ENCODE measurements at regions not wholly inside any gene's neighbourhood (a gene's known extent, or its start where the extent isn't known, plus 50 kb on each side); places are given as distances from the start of the nearest gene placed in this dataset.

DNA sequence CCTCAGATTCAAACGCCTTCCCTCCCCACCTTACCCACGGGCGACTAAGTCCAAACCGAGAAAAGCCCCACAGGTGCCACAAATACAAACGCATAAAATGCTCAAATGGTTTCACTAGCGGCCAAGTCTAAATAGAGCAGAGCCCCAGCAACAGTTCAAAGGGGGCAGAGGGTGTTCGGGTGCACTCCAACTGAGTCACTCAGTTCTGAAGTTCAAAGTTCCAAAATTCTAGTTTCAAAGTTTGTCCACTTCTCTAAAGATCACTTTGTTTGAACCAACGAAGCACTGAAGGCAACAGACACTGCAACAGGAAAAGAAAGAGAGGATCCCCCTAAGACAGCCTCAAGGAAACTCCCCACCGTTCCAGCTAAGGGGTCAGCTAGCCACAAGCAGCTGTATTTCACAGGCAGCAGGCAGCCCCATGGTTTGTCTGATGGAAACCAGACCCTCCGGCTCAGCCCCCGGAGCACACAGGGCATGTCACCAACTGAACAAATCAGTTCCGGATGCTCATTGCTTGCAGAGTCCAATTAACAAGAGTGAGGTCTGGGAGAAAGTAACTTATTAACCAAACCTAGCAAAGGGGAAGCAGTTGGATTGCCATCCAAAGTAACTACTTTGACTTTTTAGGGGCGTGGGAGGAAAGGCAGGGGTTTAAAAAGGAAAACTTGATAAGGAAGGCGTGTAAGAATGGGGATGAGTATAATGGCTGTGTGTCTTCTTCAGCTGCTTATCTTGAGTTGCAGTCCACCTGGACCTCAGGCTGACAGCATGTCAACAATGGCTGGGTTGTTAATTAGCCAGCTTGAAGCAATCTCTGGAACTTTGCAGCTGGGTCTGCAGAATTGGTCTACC is 1423.9 kb upstream of the PRMT6 start:
- TF ChIP-seq, protein P1, sequence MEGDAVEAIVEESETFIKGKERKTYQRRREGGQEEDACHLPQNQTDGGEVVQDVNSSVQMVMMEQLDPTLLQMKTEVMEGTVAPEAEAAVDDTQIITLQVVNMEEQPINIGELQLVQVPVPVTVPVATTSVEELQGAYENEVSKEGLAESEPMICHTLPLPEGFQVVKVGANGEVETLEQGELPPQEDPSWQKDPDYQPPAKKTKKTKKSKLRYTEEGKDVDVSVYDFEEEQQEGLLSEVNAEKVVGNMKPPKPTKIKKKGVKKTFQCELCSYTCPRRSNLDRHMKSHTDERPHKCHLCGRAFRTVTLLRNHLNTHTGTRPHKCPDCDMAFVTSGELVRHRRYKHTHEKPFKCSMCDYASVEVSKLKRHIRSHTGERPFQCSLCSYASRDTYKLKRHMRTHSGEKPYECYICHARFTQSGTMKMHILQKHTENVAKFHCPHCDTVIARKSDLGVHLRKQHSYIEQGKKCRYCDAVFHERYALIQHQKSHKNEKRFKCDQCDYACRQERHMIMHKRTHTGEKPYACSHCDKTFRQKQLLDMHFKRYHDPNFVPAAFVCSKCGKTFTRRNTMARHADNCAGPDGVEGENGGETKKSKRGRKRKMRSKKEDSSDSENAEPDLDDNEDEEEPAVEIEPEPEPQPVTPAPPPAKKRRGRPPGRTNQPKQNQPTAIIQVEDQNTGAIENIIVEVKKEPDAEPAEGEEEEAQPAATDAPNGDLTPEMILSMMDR (IDR thresholded peaks at IDR 0.05) = no peak
- TF ChIP-seq, protein P2, sequence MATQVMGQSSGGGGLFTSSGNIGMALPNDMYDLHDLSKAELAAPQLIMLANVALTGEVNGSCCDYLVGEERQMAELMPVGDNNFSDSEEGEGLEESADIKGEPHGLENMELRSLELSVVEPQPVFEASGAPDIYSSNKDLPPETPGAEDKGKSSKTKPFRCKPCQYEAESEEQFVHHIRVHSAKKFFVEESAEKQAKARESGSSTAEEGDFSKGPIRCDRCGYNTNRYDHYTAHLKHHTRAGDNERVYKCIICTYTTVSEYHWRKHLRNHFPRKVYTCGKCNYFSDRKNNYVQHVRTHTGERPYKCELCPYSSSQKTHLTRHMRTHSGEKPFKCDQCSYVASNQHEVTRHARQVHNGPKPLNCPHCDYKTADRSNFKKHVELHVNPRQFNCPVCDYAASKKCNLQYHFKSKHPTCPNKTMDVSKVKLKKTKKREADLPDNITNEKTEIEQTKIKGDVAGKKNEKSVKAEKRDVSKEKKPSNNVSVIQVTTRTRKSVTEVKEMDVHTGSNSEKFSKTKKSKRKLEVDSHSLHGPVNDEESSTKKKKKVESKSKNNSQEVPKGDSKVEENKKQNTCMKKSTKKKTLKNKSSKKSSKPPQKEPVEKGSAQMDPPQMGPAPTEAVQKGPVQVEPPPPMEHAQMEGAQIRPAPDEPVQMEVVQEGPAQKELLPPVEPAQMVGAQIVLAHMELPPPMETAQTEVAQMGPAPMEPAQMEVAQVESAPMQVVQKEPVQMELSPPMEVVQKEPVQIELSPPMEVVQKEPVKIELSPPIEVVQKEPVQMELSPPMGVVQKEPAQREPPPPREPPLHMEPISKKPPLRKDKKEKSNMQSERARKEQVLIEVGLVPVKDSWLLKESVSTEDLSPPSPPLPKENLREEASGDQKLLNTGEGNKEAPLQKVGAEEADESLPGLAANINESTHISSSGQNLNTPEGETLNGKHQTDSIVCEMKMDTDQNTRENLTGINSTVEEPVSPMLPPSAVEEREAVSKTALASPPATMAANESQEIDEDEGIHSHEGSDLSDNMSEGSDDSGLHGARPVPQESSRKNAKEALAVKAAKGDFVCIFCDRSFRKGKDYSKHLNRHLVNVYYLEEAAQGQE (IDR thresholded peaks at IDR 0.05; ENCODE audit: insufficient read depth in 1 of 2, low read depth in 2 of 2, low read length in 1 of 2) = no peak
- TF ChIP-seq TCF7L2 (IDR thresholded peaks at IDR 0.05; ENCODE audit: low read depth, low read length) (no peak), POLR2AphosphoS5 (IDR thresholded peaks at IDR 0.05; ENCODE audit: low read depth, low read length) (no peak), SIN3A (IDR thresholded peaks at IDR 0.05; ENCODE audit: borderline replicate concordance, insufficient read depth, low read depth, low read length) (no peak)
- no peak for ATAC-seq
- in situ Hi-C loops (cut with HindIII; ENCODE audit: low pct_unique_long_range_greater_than_20kb, low sequenced_read_pairs) = no loop called here
- intact Hi-C loops (cut with micrococcal nuclease; ENCODE audit: unreplicated experiment) = no loop called here
- BruUV-seq (replicated peaks) = no TSS peak
- Histone ChIP-seq H3K27ac (ENCODE audit: low read length) (no peak overlapping the region), H3K4me3 (ENCODE audit: low read depth in 2 of 2, low read length in 2 of 2) (no peak overlapping the region), H3K9me3 (ENCODE audit: control insufficient read depth, insufficient read depth, low read depth, low read length) (no peaks in the 10 kb centered on the region), H3K4me1 (ENCODE audit: control insufficient read depth, insufficient read depth, low read length) (no peaks in the 10 kb centered on the region), H3K27me3 (ENCODE audit: control insufficient read depth, insufficient read depth, low read length) (no peaks in the 10 kb centered on the region), H3K36me3 (ENCODE audit: control insufficient read depth, insufficient read depth, low read length) (no peaks in the 10 kb centered on the region)
- no peak for DNase-seq (ENCODE audit: low read depth, low spot score)
- CTCF ChIA-PET = no interaction called here
- POLR2A ChIA-PET = no interaction called here

DNA sequence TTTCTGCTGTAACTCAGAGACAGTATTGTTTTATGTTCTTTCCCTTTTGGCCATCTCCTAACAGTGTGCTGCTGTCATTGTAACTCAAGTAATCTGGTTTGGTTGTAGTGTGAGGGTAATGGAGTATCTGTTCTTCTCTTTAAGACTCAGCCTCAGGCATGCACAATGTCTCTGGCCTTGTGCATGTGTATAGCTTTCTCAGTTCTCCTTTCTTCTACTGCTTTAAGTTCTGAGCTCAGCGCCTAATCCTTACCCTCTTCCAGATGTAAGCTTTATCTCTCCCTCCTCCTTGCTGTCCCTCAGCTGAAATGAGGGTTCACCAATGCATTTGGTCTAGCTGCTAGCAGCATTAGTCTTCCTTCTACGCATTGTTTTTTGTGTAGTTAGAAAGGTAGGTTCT is 1420.4 kb upstream of the PRMT6 start:
- H3K4me3 ChIP-seq (ENCODE audit: low read depth in 2 of 2, low read length in 2 of 2) = no peak overlapping the region
- in situ Hi-C loops (cut with HindIII; ENCODE audit: low pct_unique_long_range_greater_than_20kb, low sequenced_read_pairs) = no loop called here
- no TSS peak for BruUV-seq (replicated peaks)
- peak overlapping the region; percentile 17; the same call in 1 of the 2 replicates for H3K27ac ChIP-seq (ENCODE audit: low read length)
- H3K4me1 ChIP-seq (ENCODE audit: control insufficient read depth, insufficient read depth, low read length) = no peaks in the 10 kb centered on the region
- no peak for ATAC-seq
- CTCF ChIA-PET = no interaction called here
- intact Hi-C loops (cut with micrococcal nuclease; ENCODE audit: unreplicated experiment) = no loop called here
- H3K36me3 ChIP-seq (ENCODE audit: control insufficient read depth, insufficient read depth, low read length) = no peaks in the 10 kb centered on the region
- POLR2A ChIA-PET = no interaction called here
- TF ChIP-seq, protein P2 (IDR thresholded peaks at IDR 0.05; ENCODE audit: insufficient read depth in 1 of 2, low read depth in 2 of 2, low read length in 1 of 2) = no peak
- TF ChIP-seq SIN3A (IDR thresholded peaks at IDR 0.05; ENCODE audit: borderline replicate concordance, insufficient read depth, low read depth, low read length) = no peak
- TF ChIP-seq, protein P1 (IDR thresholded peaks at IDR 0.05) = no peak
- TF ChIP-seq TCF7L2 (IDR thresholded peaks at IDR 0.05; ENCODE audit: low read depth, low read length) = no peak
- TF ChIP-seq POLR2AphosphoS5 (IDR thresholded peaks at IDR 0.05; ENCODE audit: low read depth, low read length) = no peak
- no peaks in the 10 kb centered on the region for H3K9me3 ChIP-seq (ENCODE audit: control insufficient read depth, insufficient read depth, low read depth, low read length)
- DNase-seq (ENCODE audit: low read depth, low spot score) = no peak
- H3K27me3 ChIP-seq (ENCODE audit: control insufficient read depth, insufficient read depth, low read length) = no peaks in the 10 kb centered on the region

All from Panc1 (cell line).